HG03103 (cell line): ENCODE measurements at regions not wholly inside any gene's neighbourhood (a gene's known extent, or its start where the extent isn't known, plus 50 kb on each side); places are given as distances from the start of the nearest gene placed in this dataset.
"Not testable (repeated sequence)": the region's sequence is repeated elsewhere in the genome, so short reads cannot be mapped to it uniquely, and the experiment has no call there.

Source experiments
- ATAC-seq: cut with Tn5 transposase; IDR thresholded peaks from one replicate; pipeline ENCODE4 v1.9.1; 2021; ENCODE audit warnings: low read depth; ENCODE audit not compliant: unreplicated experiment

DNA sequence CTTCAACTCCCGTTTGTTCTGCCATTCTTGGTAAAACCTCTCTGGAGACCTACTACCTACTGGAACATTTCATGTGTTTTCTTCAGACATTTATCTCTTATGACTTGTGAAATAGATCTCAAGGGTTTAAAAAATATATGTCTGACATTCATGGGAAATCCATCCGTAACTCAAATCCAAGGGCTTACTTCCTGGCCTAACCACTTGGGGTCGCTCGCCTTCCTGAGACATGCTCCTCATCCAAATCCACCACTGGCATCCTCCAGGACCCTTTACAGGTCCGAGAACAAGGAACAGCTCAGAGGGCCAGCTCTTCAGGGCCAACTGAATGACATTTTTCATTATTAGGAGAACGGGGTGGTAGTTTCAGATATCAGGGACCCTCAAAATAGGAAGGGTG lies 235.1 kb upstream of the TUT7 start:
- ATAC-seq = no peak

DNA sequence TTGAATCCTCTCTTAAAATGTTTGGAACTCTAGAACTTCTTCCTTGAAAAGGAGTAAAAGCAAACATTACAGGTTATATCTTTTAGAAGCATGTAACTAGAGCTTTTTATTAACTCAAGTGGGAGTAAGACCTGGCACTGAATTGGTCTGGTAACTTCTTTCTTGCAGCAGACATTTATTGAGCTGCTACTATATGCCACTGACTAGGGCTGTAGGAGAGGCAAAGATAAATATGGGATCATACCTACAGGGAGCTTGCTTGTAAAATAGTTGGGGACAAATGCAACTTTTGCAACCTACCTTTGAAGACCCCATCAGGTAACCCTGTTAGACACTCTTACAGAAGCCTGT lies 231.9 kb upstream of the TUT7 start:
- ATAC-seq = no peak

DNA sequence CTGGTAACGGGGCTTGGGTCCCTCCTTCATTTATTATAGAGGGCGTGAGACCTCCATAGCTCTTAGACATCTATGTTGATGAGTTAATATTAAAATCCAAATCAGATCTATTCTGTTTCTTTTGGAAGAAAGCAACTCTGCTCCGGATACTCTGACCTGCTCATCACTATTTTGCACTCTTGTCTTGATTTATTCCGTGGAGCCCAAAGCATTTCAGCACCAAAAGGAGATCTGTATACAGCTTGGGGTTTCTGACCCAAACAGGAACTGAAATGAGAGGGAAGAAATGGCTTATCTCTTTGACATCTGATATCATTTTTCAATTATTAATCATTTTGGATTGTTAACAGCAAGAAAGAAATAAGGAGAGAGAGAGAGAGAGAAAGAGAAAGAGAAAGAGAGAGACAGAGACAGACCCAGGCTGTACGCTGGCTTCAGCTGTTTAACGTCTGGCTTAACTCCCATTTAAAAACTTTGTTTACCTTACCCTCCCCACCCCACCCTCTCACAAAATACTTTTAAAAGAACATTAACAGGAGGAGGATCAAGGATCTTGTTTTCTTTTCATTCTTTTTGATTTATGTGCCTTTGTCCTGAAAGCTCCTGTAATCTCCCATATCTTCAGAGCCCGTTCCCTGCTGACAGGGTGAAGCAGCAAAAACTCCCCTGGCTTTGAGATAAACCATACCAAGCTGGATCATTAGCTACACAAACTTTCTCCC lies 231.4 kb upstream of the TUT7 start:
- no peak for ATAC-seq

DNA sequence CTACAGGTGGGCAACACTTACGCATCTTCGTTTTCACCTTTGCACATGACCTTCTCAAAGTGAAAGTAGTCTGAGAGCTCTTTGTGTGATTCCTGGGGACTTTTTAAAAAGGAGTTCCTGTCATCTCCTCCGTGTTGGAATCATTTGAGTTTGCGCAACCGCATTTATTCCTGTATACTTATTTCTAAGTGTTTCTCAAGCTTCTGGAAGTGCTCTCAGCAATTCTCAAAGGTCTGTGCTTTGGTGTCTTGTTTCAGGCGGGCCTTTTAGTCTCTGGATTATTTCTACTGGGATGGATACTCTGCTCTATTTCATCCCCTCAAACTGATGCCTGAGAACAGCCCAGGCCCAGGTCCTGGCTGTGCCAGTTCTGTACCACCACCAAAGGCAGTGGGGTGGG lies 226.5 kb upstream of the TUT7 start:
- no peak for ATAC-seq

DNA sequence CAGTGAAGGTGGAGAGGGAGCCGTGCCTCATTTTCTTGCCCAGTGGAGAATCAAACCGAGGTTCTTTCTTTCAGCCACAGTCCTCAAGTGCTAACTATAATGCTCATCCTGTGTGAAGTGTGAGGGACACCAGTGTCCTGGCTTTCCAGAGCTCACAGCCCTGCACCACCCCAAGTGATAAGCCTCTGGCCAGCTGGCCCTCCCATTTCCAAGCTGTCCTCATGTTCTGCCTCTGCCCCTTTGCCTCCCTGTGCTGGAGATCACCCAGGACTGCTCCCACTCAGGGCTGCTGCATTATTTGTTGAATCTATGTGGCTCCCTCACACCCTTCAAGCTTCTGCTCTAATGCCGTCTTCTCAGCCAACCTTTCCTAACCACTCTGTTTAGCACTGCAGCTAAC lies 224.5 kb upstream of the TUT7 start:
- ATAC-seq = no peak

DNA sequence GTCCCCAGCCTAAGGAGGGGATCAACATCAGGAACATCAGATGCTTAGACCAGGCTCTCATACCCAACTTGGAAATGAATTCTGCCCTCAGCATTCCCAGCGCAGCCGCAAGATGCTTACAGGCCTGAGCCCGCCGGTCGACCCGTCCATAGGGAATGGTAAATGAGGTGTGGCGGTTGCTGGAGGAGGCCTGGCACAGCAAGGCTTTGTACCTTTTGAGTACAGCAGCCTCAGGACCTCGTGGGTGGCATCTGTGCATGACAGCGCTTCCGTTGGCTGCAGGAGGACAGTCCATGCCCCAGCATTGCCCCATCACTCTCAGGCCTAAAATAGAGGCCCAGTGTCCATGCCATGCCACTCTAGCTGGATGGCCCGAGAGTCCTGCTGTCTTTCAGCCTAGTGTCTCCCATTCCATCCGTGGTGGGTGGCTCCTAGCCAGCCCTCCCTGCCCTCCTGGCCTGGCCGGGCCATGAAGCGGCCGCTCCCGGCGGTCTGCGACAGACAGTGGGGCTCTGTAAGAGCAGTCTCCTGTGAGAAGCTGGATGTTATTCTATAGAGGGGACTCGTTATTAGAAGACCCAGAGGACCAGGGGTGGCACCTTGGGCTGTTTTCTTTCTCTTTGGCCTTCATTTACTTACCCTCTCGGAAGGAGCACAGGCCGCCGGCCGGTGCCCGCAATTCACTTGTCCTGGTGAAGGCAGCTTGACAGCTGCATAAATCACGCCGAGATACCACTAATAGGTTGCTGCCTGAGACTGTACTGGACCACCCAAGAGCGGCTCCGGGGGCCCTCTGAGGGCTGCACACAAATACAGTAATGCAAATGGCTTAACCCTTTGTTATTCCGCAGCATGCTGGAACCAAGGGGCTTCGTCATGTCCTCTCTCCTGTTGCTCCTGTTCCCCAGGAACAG lies 223.5 kb upstream of the TUT7 start:
- no peak for ATAC-seq

DNA sequence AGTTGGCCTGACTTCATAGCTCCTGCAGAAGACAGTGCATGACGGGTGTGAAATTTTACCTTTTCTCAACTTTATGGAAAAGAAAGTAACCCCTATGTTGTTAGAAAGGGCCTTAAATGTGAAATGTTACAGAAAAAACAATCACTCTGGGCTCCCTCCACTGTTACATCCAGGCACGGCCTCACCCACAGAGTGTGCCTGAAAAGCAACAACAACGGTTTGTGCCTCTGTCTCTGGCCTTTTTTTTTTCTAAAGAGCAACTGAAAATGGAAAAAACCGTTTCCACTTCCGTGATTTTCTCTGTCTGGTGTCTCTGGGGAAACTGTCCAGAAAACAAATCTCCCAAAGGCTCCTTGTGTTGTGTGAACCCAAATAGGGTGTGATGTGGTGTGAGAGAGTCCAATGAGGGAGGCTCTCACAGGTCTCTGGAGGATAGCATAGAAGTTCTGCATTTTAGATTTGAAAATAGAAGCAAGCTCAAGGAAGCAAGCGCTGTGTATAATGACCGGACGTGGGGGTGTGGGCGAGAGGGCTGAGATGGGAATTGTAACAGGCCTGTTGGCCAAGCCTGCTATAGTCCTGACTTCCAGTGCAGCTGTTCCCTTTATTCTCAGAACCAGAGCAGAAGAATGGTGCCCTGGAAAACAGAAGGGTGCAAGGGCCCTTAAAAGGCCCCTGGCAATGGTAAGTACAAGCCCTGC lies 221.8 kb upstream of the TUT7 start:
- no peak for ATAC-seq

DNA sequence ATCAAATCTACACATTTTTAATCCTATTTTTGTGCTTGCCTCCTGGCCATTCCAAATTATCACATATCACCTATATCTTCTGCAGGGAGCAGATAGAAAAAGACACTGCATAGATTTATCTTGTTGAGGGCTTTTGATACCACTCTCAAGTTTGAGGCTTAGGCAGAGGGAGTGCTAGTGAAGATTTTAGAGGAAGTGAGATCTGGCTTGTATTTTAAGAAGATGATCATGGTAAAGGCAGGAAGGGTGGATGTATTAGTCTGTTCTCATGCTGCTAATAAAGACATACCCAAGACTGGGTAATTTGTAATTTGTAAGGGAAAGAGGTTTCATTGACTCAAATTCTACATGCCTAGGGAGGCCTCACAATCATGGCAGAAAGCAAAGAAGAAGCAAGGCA lies 220.9 kb upstream of the TUT7 start:
- ATAC-seq = no peak

DNA sequence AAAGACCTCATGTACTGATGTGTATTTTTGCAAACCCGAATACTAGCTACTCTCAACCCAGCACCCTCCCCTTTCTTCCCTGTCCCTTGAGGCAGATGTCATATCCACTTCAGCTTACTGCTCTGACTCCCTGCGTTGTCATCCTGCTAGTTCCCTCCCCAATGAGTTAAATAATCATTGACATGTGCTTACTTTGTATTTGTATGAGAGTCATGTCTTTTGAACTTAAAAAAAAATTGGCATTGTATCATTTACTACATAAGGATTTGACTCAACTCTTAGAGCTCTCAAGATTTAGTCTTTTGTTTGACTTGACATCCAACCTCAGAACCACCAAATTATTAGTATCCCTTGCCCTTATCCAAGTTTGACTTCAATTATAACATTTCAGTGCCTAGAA lies 219.7 kb upstream of the TUT7 start:
- no peak for ATAC-seq

DNA sequence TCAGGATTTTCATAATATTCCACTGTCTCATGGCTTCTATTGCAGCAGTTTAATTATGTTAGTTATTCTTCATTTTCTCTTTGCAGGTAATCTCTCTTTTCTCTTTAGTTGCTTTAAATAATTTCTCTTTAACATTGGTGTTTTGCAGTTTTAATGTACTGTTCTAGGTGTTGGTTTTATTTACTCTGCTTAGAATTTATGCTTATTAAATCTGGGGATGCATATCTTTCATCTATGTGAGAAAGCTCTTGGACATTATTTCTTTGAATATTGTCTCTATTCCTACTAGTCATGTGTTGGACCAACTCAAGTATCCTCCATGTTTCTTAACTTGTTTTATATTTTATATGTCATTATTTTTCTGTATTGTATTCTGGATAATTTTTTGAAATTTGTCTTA lies 218.7 kb upstream of the TUT7 start:
- ATAC-seq = no peak

DNA sequence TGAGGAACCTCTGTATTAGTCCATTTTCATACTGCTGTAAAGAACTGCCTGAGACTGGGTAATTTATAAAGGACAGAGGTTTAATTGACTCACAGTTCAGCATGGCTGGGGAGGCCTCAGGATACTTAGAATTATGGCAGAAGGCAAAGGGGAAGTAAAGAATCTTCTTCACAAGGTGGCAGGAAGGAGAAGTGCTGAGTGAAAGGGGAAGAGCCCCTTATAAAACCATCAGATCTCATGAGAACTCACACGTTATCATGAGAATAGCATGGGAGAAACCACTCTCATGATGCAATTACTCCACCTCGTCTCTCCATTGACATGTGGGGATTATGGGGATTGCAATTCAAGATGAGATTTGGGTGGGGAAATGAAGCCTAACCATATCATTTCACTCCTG lies 211.4 kb upstream of the TUT7 start:
- not testable (repeated sequence) for ATAC-seq

DNA sequence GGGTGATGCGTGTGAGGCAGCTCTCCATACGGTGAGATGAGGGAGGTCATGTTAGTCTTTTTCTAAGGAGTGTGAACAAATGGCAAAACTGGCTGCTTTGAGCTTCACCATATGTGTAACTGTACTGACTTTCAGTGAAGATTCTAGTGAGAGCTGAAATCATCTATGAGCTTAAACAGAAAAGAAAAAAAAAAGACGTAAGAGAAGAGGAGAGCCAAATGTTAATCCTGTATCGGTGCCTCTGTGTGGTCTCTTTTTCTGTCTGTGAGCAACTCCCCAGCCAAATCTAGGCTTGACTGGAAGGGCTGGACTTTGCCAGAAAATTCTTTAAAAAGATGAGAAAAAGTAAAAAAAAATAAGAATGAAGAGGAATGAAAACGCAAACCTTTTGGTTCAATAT lies 209.7 kb upstream of the TUT7 start:
- no peak for ATAC-seq

DNA sequence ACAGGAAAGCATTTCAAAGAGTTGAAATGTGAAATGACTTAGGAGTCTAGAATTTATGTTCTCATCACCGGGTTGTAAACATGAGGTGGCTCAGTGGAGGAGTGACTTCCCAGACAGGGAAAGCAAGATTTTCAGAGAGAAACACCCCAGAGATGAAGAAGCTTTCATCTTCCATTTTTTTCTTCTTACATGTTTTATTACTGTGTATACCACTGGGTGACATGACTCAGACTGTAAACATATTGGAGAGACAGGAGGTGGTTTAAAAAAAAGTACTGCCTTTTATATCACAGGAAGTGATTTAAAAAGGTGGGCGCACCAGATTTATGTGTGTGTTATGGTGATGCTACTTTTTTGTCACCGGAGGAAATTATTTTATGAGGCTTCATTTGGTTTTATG lies 209.1 kb upstream of the TUT7 start:
- ATAC-seq = no peak

DNA sequence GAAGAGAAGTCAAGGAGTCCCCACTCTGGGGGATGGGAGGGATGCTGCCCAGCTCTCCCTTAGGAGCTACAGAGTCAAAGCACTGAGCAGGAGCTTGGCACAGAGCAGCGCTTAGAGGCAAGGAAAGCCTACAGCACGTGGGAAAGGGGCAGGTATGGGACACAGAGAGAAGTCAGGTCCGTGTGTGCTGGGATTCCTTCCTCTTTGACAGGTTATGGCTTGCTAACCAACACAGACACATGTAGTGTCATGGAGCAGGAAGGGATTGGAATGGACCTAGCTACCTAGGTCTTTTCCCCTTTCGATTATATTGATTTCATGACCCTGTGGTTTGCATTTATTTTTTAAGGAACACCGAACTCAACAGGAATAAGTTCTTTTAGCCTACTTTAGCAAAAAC lies 208.5 kb upstream of the TUT7 start:
- no peak for ATAC-seq

DNA sequence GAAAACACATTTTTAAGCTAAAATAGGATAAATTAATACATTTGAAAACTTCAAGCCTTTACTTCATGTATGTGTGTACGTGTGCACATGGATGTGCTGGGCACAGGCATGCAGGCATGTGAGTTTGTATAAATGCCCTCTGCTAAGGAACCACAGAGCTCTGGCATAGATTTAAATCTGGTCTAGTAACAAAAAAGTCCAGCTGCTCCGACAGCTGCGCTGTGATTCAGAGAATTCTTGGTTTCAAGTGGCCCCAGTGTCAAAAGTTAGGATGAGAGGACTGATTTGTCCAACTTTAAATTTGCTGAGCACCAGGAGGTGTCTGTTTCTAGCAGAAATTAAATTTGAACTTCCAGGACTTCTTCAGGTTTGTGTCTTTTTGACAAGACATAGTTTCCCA lies 203.7 kb upstream of the TUT7 start:
- no peak for ATAC-seq

DNA sequence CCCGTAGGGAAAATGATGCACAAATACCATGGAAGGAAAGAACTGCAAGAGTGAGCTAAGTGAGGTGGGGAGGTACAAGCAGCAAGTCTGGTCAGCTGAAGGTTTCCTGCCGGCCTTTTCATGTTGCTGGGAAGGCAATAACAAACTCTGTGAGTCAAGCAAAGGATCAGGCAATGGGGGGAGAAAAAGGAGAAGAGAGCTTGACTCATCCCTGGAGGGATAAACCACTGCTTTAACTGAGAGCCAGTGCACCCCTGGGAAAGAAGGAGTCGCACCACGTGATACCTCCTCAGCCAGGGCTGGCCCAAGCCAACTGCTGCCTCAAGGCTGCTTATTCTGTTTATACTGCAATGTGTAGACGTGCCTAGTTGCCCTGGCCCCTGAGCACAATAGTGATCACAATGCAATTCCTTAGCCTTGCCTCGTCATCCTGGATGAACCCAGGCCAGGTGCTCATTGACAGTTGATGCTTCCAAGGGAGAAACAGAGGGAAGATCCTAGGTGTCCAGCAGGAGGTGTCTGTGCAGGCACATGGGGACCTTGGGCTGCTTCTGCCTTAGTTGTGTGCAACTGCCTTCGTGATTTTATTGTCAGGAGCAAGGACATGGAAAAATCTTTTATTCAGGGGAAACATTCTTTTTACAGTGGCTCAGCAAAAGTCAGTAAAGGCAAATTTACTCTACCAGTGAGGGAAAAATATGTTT lies 203.0 kb upstream of the TUT7 start:
- no peak for ATAC-seq

DNA sequence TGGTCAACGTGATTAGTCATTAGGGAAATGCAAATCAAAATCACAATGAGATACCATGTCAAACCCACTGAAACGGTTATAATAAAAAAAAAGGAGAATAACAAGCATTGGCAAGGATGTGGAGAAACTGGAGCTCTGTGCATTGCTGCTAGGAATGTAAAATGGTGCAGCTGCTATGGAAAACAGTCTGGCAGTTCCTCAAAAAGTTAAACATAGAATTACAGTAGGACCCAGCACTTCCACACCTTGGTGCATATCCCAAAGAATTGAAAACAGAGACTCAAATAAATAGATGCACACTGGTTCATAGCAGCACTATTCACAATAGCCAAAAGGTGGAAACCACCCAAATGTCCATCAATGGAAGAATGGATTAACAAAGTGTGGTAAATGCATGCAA lies 201.5 kb upstream of the TUT7 start:
- ATAC-seq = no peak

DNA sequence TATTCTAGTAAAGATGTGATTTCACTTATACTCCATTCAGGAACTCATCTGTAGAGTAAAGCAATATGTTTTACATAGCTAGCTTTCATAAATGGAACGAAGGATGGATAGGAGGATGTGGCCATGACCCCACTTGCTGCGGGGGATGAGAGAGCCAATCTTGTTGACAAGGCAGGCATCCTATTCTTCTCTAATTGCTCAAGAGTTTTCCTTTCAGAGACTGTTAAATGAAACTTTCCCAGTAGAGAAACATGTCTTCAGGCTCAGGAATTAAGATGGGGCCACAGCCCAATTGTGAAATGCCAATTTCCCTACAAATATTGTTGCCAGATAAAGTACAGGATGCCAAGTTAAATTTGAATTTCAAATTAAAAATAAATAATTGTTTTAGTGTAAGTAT lies 196.2 kb upstream of the TUT7 start:
- no peak for ATAC-seq

DNA sequence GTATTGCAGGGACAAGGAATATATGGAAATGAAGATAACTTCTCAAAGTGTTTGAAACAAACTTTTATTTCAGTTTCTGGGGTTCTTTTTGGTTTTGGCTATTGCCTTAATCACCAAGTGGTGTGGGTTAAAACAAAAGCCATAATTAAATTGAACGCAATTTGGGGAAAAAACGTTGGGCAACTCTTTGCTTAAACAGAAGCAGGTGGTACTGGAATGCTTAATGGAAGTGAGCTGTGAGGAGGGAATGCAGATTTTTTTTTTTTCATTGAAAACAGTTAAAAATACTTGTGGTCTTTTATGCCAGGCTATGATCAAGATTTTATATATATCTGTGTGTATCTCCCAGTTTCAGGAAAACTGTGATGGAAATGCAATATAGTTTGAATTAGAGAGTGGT lies 195.7 kb upstream of the TUT7 start:
- no peak for ATAC-seq

DNA sequence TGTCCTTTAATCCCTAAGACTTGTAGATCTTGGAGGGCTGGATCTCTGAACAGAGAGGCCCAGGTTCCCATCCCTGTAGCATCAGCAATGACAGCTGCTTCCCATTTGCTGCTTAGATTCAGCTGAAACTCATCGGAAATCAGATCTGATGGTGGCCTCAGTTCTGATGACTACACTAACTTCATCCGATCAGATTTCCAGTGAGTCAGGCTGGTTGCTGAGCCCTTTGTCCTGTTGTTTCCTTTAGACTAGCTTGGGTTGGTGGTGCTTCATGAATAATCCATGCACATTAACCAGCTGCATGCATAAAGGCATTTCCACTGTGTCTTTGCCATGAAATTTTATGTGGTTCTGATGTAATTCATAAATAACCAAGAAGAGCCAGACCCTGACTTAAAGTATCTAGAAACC lies 195.2 kb upstream of the TUT7 start:
- ATAC-seq = no peak

DNA sequence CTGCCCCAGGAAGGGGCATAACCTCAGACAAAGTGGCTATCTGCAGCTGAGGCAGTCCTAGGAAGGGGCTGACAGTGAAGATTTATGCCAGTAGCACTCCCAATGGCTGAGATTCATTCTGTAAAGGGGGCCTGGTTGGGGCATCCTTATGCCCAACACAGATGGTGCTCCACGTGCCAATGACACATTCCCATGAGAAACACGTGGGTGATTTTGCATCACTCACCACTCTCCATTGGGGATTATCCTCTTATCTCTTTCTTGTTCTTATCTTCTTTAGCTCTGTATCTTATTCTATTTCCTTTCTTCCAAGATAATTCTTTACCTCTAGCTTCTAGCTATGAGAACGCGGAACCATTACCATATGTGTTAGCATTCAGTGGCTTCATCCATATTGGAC lies 194.0 kb upstream of the TUT7 start:
- no peak for ATAC-seq
